ENCODE measurements at regions not wholly inside any gene's neighbourhood (a gene's known extent, or its start where the extent isn't known, plus 50 kb on each side); places are given as distances from the start of the nearest gene placed in this dataset.

DNA sequence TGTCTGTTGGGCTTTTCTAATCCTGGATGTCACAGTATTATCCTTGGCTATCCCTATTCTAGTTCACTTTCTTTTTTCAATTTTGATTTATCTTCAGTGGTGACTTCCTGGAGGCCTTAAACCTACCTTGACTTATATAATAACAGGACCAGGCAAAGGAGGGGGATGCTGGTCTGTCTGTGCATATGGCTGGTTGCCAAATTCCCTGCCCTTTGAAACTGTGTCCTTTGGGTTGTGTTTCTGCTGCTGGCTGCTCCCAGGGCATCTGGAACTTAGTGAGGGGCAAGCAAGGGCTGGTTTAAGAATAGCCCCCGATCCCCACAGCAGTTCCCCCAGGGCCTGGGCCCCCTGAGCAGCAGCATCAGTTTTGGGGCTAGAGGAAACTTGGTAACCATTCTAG lies 96.0 kb upstream of the MAX start:
- Histone ChIP-seq H3K4me2 (ENCODE audit: control insufficient read depth, extremely low read depth, insufficient read depth, low read depth, low read length) (no peak overlapping the region), H3K36me3 (ENCODE audit: control insufficient read depth in 2 of 2, extremely low read depth in 1 of 2, insufficient read depth in 2 of 2, low read length in 2 of 2) (no peaks in the 10 kb centered on the region), H3K27me3 (ENCODE audit: control insufficient read depth, extremely low read depth, insufficient read depth, low read length) (no peaks in the 10 kb centered on the region), H3K4me1 (ENCODE audit: control insufficient read depth, extremely low read depth, insufficient read depth, low read length) (no peaks in the 10 kb centered on the region), H2AFZ (ENCODE audit: control insufficient read depth, low read length) (no peak overlapping the region), H3K9me3 (ENCODE audit: control insufficient read depth, low read depth, low read length) (no peaks in the 10 kb centered on the region), H4K20me1 (ENCODE audit: control insufficient read depth, extremely low read depth, insufficient read depth, low read length) (no peaks in the 10 kb centered on the region), H3K9ac (ENCODE audit: control insufficient read depth, extremely low read depth, insufficient read depth, low read length) (no peak overlapping the region), H3K79me2 (ENCODE audit: control insufficient read depth, insufficient read depth, low read length) (no peaks in the 10 kb centered on the region), H3K4me3 (ENCODE audit: control insufficient read depth in 2 of 3, extremely low read depth in 1 of 3, insufficient read depth in 2 of 3, low read depth in 1 of 3, low read length in 3 of 3) (no peak overlapping the region), H3K9me1 (ENCODE audit: control insufficient read depth, extremely low read depth, insufficient read depth, low read length) (no peaks in the 10 kb centered on the region), H3K27ac (ENCODE audit: control insufficient read depth, insufficient read depth, low read length) (no peak overlapping the region)
- no peak for DNase-seq (ENCODE audit: low read depth, low spot score)
- no peak for TF ChIP-seq EZH2 (IDR thresholded peaks at IDR 0.05; ENCODE audit: low read length)
- TF ChIP-seq, protein P1, sequence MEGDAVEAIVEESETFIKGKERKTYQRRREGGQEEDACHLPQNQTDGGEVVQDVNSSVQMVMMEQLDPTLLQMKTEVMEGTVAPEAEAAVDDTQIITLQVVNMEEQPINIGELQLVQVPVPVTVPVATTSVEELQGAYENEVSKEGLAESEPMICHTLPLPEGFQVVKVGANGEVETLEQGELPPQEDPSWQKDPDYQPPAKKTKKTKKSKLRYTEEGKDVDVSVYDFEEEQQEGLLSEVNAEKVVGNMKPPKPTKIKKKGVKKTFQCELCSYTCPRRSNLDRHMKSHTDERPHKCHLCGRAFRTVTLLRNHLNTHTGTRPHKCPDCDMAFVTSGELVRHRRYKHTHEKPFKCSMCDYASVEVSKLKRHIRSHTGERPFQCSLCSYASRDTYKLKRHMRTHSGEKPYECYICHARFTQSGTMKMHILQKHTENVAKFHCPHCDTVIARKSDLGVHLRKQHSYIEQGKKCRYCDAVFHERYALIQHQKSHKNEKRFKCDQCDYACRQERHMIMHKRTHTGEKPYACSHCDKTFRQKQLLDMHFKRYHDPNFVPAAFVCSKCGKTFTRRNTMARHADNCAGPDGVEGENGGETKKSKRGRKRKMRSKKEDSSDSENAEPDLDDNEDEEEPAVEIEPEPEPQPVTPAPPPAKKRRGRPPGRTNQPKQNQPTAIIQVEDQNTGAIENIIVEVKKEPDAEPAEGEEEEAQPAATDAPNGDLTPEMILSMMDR (optimal IDR thresholded peaks at IDR 0.05 in 1 of 3, IDR thresholded peaks at IDR 0.05 in 1 of 3, conservative IDR thresholded peaks at IDR 0.05 in 1 of 3; ENCODE audit: extremely low read depth in 1 of 3, insufficient read depth in 2 of 3, low read length in 3 of 3): no peak
- dilution Hi-C loops (cut with MboI; ENCODE audit: extremely low pct_ligation_motif_present, low sequenced_read_pairs): no loop called here
- FAIRE-seq: no peak

DNA sequence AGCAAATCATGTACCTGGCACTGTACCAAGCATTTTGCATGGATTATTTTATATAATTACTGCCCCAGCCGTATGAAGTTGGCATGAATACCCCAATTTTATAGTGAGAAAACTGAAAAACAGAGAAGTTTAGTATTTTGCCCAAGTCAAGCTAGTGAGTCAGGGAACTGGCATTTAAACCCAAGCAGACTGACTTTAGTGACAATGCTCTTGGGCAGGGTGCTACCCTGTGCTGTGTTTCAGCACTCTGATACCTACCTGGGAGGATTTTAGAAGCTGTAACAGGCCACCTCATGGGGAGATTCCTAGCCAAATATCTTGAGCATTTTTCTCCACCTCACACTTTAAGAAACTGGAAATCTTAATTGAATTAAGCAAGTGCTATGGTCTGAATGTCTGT lies 98.1 kb upstream of the MAX start:
- DNase-seq (ENCODE audit: low read depth, low spot score) (no peak), FAIRE-seq (no peak)
- no peaks in the 10 kb centered on the region for H3K79me2 ChIP-seq (ENCODE audit: control insufficient read depth, insufficient read depth, low read length)
- no peak overlapping the region for H2AFZ ChIP-seq (ENCODE audit: control insufficient read depth, low read length)
- H3K4me3 ChIP-seq (ENCODE audit: control insufficient read depth in 2 of 3, extremely low read depth in 1 of 3, insufficient read depth in 2 of 3, low read depth in 1 of 3, low read length in 3 of 3): no peak overlapping the region
- no peak for TF ChIP-seq EZH2 (IDR thresholded peaks at IDR 0.05; ENCODE audit: low read length)
- TF ChIP-seq, protein P1 (optimal IDR thresholded peaks at IDR 0.05 in 1 of 3, IDR thresholded peaks at IDR 0.05 in 1 of 3, conservative IDR thresholded peaks at IDR 0.05 in 1 of 3; ENCODE audit: extremely low read depth in 1 of 3, insufficient read depth in 2 of 3, low read length in 3 of 3): no peak
- H4K20me1 ChIP-seq (ENCODE audit: control insufficient read depth, extremely low read depth, insufficient read depth, low read length): no peaks in the 10 kb centered on the region
- no peaks in the 10 kb centered on the region for H3K36me3 ChIP-seq (ENCODE audit: control insufficient read depth in 2 of 2, extremely low read depth in 1 of 2, insufficient read depth in 2 of 2, low read length in 2 of 2)
- H3K4me2 ChIP-seq (ENCODE audit: control insufficient read depth, extremely low read depth, insufficient read depth, low read depth, low read length): no peak overlapping the region
- no peaks in the 10 kb centered on the region for H3K9me3 ChIP-seq (ENCODE audit: control insufficient read depth, low read depth, low read length)
- no peak overlapping the region for H3K9ac ChIP-seq (ENCODE audit: control insufficient read depth, extremely low read depth, insufficient read depth, low read length)
- dilution Hi-C loops (cut with MboI; ENCODE audit: extremely low pct_ligation_motif_present, low sequenced_read_pairs): no loop called here
- H3K27me3 ChIP-seq (ENCODE audit: control insufficient read depth, extremely low read depth, insufficient read depth, low read length): no peaks in the 10 kb centered on the region
- no peak overlapping the region for H3K27ac ChIP-seq (ENCODE audit: control insufficient read depth, insufficient read depth, low read length)
- H3K9me1 ChIP-seq (ENCODE audit: control insufficient read depth, extremely low read depth, insufficient read depth, low read length): no peaks in the 10 kb centered on the region
- H3K4me1 ChIP-seq (ENCODE audit: control insufficient read depth, extremely low read depth, insufficient read depth, low read length): no peaks in the 10 kb centered on the region

Measured in keratinocyte (primary cell).